HG02943 (cell line): ENCODE measurements at regions not wholly inside any gene's neighbourhood (a gene's known extent, or its start where the extent isn't known, plus 50 kb on each side); places are given as distances from the start of the nearest gene placed in this dataset.
"Not testable (repeated sequence)": the region's sequence is repeated elsewhere in the genome, so short reads cannot be mapped to it uniquely, and the experiment has no call there.

Source experiments
- ATAC-seq: cut with Tn5 transposase; IDR thresholded peaks from one replicate; pipeline ENCODE4 v1.9.1; 2021; ENCODE audit warnings: mild to moderate bottlenecking, low read depth, moderate library complexity; ENCODE audit not compliant: unreplicated experiment

DNA sequence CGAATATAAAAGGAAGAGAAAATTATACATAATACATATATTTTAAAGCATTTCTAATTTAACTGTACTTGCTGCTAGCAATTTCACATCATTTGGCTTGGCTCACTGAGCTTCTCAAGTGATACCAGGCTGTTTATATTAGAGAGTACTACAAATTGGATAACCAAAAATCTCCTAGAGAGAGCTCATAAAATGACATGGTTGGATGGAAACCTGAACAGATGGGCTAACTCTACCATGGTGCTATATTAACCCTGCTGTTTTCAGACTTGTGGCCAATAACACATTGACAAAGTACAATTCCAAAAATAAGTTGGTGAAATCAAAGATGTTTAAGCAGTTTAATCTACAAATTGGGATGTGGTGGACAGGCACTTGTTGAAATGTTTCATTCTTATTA is 364.4 kb upstream of the GCFC2 start:
- no peak for ATAC-seq

DNA sequence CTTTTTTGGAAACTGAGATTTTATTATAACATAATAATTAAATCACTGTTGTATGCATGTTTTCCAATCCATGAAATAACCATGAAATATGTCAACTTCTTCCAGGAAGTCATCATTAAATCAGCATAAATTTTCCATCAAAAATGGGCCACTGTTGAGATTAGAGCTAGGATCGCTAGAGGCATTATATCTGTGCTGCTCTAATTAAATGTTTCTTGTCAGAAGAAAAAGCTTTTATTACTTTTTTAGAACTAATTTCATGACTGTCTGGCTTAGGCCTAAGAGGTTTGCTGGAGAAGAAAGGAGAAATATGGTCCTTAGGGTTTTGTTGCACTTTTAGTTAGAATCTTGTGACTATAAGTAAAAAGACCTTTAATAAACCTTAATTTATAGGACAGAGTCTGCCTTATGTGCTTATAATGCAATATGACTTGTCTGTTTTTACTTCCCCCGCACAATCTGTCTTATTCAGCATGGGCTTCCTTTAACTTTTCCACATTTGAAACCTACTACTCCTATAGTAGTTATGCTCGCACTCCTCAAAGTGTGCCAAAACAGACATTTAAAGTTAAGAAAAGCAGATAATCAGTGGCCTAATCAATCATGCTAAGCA is 363.4 kb upstream of the GCFC2 start:
- ATAC-seq: no peak

DNA sequence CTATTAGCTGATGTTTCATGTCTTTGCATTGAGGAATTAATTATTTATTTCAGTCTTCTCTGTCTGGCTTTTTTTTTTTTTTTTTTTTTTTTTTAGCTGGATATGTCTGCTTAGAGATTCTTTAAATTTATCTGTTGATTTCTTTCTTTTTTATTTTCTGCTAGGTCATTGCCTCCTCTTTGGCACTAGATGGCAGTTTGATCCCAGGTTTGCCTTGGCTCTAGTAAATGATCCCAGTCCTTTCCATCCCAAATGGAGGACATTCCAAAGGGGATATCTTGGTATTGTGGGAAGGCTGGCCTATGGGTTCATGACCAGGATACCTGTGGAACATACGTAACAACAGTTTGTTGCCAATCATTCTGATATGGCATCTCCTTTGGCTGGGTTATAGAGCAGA is 339.5 kb upstream of the GCFC2 start:
- ATAC-seq: no peak

DNA sequence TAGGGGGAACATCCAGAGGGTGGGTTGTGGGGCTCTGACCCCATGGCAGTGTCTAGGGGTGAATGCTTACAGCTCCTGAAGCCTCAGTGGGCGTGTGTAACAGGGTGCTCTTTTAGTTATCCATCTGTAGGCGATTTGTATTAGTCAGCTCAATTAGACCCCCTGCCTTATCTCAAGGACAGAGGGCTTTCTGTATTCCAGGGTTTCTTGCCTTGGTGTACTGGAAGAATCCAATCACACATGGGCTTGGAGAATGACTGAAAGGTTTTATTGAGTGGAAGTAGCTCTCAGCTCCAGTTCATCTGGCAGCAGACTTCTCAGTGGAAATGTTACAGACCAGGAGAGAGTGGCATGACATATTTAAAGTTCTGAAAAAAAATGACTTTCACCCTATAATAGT is 334.0 kb upstream of the GCFC2 start:
- ATAC-seq: no peak

DNA sequence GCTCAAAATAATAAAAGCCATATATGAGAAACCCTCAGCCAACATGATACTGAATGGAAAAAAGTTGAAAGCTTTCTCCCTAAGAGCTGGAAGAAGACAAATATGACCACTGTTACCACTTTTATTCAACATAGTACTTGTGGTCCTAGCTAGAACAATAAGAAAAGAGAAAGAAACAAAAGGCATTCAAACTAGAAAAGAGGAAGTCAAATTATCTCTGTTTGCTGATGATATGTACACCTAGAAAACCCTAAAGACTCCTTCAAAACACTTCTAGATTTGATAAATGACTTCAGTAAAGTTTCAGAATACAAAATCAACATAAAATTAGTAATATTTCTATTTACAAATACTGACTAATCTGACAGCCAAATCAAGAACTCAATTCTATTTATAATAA is 328.8 kb upstream of the GCFC2 start:
- no peak for ATAC-seq

DNA sequence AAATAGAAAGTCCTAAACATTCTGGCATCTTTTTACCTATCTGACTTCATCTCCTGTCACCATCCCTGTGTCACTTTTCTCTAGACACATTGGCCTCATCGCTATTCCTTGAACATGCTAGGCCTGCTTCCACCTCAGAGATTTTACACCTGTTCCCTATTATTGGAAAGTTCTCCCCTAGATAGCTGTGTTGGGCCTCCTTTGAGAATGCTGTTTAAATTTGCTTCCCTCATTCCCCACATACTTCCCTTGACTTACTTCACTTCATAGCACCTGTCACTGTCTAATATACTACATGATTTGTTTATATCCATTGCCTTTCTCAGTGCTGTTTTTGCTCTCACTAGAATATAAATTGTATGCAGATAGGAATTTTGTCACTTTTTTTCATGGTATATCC is 317.0 kb upstream of the GCFC2 start:
- ATAC-seq: no peak

DNA sequence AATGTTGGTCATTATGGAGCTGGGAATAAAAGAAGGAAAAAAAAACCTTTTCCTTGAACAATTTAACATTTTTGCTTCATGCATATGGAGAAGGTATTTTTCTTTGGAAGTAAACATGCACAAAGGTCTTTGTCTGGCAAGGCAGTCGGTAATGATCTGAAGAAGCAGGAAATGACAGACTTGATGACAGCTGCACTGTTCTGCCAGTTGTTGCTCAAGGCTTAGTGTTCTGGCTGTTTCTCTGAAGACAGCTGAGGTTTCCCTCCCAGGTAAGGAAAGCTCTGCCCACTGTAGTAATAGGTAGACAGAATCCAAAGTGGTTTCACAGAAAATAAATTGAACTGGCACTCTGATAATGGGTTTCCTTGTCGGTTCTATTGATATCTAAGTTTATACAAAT is 308.4 kb upstream of the GCFC2 start:
- no peak for ATAC-seq

DNA sequence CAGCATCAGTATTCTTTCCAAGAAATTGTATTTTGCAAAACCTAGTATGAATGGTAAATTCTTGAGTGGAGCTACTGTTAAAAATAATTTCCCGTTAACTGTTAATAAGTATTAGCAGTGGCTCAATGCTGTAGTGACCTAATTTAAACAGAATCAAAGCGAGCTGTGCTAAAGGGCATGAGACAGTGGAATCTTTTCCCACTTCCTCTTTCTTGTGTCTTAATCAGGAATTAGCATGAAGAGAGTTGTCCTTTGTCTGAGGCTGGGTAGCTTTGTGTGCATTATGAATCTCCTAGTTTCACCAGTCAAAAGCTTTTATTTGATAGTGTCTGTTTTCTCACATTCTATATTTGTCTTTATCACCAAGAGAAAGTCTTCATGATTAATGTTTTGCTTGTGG is 298.8 kb upstream of the GCFC2 start:
- no peak for ATAC-seq

DNA sequence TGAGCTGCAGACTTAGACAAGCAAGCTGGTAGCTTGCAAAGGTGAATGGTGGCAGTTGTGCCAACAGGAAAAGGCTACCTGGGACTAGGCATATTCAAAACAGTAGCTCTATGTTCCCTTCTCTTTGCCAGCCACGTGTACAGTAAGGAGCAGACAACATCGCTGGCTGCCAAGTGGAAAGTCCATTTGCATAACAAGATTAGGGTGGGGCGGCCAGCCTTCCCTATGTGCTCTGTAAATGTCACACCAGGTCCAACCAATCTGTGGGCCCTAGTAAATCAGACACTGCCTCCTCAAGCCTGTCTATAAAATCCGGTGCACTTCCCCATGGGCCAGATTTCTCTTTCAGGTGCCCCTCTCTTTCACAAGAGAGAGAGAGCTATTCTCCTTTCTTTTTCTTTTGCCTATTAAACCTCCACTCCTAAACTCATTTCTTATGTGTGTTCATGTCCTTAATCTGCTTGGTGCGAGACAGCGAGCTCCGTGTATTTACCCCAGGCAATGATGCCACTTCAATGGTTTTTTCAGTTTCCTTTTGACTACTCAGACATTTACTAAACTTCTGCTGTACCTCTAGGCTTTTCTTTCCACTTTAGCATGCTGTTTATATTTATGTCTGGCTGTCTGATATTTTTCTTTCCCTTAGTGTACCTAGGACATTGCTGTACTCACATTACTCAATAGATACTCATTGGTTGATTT is 297.4 kb upstream of the GCFC2 start:
- ATAC-seq: peak; percentile 60

DNA sequence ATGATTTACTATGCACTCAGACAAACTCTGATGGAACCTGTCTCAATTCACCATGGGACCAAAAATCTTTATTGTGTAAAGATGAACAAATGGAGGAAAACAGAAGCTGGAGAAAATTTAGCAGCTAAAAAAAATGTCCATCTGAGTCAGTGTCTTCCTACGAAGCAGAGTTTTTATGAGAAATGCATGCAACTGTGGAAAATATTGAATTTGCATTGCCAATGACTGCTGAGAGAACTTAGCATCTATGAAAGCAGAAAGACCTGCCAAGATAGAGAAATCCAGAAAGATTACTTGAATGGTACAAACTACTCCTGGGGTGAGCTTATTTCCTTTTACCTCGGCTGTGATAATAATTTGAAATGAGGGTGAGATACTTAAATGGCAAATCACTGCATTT is 289.7 kb upstream of the GCFC2 start:
- ATAC-seq: no peak

DNA sequence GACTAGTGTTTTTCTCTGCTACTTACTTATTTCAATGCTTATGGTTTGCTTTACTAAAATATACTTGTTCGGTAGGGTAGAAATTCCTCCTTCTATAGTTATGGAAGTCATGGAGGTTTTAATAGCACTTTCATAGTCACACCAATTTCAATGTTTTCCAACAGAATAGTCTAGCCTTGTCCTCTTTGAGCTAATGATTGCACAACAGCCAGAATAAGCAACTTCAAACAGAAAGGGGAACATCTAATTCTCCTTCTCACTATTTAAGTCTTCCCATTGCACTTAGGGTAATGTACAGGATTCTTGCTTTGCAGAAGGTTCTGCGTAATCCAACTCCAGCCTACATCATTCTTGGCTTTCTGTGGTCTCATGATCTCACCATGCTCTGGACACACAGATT is 287.7 kb upstream of the GCFC2 start:
- ATAC-seq: no peak

DNA sequence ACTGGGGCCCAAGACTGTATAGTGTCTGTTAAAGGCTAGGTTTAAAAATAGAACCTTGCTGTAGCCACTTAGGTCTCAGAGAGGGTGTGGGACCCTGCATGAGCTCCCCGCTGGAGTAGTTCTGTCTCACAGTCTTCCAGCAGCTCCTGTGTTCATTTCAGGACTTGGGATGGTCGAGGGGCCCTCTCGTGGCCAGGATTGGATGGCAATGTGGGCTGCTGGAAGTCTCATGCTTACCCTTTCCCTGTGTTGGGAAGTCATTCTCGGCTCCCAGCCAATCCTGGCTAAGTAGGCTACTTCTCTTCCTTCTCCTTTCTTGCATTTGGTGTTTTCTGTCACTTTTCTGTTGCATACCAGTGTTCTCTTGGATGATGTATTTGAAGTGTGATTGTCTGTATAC is 284.0 kb upstream of the GCFC2 start:
- ATAC-seq: no peak

DNA sequence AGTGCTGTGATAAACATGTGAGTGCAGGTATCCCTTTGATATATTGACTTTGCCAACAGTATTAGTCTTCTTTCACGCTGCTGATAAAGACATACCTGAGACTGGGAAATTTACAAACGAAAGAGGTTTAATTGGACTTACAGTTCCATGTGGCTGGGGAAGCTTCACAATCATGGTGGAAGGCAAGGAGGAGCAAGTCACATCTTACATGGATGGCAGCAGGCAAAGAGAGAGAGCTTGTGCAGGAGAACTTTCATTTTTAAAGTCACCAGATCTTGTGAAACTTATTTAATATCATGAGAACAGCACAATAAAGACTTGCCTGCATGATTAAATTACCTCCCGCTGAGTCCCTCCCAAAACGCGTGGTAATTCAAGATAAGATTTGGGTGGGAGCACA is 277.9 kb upstream of the GCFC2 start:
- not testable (repeated sequence) for ATAC-seq

DNA sequence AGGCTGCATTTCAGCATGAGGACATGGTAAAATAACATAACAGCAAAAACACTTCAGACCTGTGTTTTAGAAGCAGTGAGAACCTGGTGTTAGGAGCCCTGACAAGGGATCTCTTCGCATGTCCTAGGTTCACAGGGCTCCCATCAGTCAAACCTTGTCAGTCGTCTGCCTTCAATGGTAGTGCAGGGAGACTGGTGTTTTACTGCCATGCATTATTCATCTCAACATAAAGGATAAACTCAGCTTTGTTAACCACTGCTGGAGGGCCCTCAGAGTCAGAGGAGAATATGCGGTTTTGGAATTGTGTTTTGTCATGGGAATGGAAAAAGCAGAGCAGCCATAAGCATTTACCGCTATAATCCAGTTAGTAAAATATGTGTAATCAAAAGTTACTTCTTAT is 275.9 kb upstream of the GCFC2 start:
- ATAC-seq: no peak

DNA sequence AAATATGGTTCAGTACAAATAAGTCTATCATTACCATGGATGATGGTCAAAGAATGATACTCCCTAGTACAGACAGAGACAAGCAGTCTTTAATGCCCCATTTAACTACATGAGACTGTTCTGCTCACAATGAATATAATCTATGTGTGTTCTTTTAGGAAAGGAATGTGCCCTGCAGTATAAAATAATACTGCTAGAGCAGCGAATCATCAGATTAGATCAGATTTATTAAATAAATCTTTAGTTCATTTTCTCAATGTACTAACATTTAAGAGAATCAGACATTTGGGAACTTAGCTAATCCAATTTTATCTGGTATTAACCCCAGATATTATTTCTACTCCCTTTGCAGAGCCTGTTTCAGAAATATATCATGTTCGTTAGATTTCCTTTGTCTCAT is 272.0 kb upstream of the GCFC2 start:
- no peak for ATAC-seq

DNA sequence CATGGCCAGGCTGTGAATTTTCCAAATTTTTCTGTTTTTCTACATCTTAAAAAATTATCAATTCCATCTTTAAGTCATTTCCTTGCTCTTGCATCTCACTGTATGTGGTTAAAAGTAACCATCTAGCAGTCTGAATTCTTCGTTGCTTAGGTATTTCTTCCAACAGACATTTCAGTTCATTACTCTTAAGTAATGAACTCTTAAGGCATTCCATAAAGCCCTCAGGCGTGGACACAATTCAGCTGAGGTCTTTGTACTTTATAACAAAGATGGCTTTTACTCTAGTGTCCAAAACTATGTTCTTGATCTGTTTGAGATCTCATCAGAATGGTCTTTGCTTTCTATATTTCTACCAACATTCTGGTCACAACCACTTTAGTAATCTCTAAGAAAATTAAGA is 253.9 kb upstream of the GCFC2 start:
- ATAC-seq: no peak

DNA sequence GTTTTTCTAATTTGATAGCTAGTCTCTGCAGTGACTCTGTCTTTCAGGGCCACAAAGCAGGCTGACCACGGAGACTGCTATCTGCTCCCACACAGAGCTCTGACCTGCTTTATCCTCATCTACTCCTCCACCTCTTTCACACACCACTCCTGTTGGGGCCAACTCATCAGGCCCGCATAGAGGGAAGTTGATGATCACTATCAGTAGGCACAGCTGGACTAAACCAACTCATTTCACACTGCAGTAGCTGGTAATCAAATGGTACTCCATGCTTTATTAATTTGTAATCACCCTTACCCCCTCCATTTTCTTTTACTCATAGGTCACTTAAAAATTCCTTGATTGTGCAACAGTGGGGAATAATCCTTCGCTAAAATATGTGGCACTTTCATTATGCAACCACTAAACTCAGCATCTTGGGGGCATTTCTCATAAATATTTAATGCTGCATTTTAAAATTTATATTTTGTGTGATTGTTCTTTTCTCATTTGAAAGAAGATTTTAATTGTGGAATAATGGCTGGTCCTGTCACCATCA is 249.8 kb upstream of the GCFC2 start:
- no peak for ATAC-seq

DNA sequence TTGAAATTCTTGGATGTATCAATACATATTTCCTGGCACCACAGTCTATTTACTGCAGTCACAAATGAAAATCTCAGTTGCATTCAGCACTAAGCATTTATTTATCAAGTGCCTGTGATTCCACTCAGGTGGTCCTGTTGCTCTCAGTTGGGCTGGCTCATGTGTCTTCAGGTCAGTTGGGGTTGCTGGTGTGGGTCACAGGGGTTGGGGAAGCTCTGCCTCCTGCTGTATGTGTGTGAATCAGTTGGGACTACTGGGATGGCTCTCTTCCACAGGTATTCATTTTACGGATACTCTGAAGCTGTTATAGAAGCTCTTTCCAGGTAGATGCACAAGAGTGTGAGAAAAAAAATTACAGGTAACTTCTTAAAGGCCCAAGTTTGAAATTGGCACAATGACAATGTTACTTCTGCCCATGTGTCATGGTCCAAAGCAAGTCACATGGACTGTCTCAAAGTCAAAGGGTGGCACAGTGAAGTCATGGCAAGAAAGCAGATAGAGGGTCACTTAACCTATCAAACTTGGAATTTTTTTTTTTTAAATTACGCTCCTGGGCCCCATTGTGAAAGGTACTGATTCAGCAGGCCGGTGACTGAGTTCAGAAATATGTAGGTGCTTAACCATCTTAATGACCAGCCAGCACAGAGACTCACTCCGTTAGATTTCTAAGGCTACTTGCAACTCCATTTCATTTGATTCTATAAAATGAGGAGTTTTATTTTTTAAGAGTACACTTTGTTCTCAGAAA is 249.2 kb upstream of the GCFC2 start:
- ATAC-seq: no peak

DNA sequence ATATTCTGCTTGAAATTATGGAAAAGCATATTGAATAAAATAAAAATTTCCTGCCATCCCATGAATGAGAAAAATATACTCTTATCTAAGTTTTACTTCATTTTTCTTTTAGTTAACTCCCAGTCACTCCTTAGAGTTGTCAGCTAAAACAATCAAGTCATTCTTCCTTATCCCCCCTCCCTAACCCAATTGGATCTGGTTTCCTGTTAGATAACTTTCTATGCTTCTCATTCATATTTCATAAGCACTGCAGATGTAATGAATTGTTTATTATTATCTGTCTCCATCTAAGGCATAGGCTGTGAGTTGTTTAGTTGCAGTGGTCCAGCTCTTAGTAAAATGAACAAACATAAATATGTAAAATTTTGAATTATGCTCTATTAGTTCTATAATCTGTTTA is 244.0 kb upstream of the GCFC2 start:
- ATAC-seq: no peak

DNA sequence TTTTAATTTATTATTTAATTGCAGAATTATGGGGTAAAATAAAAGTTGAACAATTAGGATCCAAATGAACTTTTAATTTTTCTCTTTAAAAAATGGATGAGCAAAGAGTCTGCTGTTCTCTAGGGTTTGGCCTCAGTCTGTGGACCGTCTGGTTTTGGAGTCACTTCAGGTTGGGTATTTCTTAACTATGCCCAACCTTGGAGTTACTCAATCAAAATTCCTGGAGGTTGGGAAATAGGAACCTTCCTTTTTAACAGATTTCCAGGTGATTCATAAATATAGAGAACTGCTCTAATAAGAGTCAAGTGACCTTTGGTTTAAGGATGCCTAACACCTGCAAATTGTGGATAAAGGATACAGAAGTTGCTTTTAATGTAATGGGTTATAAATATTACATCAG is 241.5 kb upstream of the GCFC2 start:
- ATAC-seq: no peak

DNA sequence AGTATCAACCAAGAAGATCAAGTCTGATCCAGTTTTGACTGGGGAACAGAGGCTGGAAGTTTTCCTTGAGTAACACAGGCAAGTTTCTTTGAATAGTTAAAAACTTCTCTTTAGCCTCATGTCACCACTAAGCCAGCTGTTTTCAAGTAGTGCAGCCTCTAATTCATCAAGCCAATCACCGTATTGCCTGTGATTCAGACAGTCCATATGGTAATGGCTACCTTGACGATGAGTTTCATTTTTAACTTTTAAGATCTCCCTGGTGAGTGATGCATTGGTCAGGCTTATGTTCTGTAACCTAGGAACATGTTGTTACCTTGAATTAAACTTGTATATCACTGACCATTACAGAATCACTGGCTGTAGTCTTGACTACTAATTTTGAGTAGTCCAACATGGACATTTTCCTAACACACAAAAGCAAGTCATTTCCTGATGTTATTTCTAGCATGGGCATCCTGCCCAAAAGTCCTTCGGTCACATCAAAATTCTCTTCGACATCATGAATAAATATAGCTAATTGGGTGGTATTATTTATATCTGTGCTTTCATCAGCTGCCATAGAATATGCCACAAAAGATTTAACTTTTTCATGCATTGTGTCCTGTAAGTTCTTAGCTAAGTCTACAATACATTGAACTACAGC is 238.8 kb upstream of the GCFC2 start:
- ATAC-seq: no peak
